Neural progenitor cell (in vitro differentiated cells): ENCODE measurements at regions not wholly inside any gene's neighbourhood (a gene's known extent, or its start where the extent isn't known, plus 50 kb on each side); places are given as distances from the start of the nearest gene placed in this dataset.

Experiments used
- EZH2 ChIP-seq: fragments of 200-600 bp; sonication (generic); IDR thresholded peaks from 2 replicates; pipeline ENCODE4 v1.6.1; 2017; ENCODE audit warnings: antibody characterized with exemption, mild to moderate bottlenecking, moderate library complexity
- TF ChIP-seq, protein P1 (sequence below): fragments of 200-600 bp; sonication (generic); IDR thresholded peaks from 2 replicates; pipeline ENCODE4 v1.5.1; 2017; ENCODE audit warnings: antibody characterized with exemption, mild to moderate bottlenecking

DNA sequence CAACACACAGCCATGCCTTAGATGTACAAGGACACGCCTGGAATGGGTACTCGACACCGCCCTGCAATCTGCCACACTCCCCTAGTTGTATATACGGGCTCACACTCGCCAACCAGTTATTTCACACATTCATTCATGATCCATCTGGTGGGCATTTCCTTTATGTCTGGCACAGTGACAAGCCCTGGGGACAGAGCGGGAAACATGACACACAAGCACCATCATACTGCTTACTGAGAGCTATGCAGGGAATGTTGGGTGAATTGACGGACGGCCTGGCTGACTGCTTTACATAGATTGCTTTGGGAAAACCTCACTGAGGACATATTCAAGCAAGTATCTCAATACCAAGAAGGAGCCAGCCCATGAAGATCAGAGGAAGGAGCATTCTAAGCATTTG lies 448.0 kb upstream of the SPRED2 start:
- TF ChIP-seq, protein P1, sequence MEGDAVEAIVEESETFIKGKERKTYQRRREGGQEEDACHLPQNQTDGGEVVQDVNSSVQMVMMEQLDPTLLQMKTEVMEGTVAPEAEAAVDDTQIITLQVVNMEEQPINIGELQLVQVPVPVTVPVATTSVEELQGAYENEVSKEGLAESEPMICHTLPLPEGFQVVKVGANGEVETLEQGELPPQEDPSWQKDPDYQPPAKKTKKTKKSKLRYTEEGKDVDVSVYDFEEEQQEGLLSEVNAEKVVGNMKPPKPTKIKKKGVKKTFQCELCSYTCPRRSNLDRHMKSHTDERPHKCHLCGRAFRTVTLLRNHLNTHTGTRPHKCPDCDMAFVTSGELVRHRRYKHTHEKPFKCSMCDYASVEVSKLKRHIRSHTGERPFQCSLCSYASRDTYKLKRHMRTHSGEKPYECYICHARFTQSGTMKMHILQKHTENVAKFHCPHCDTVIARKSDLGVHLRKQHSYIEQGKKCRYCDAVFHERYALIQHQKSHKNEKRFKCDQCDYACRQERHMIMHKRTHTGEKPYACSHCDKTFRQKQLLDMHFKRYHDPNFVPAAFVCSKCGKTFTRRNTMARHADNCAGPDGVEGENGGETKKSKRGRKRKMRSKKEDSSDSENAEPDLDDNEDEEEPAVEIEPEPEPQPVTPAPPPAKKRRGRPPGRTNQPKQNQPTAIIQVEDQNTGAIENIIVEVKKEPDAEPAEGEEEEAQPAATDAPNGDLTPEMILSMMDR: no peak
- TF ChIP-seq EZH2: no peak
